OCI-LY3 (cell line): ENCODE measurements at regions not wholly inside any gene's neighbourhood (a gene's known extent, or its start where the extent isn't known, plus 50 kb on each side); places are given as distances from the start of the nearest gene placed in this dataset.
"Not testable (repeated sequence)": the region's sequence is repeated elsewhere in the genome, so short reads cannot be mapped to it uniquely, and the experiment has no call there.

Experiments
- H2AFZ ChIP-seq: fragments of 200-600, 300-600 bp; shearing (Covaris generic); 2 replicates; pipeline ENCODE4 v1.6.0; 2014; ENCODE audit warnings: antibody characterized with exemption, low read depth, low read length
- H3K27ac ChIP-seq: fragments of 200-600, 300-600 bp; sonication (generic); 2 replicates; pipeline ENCODE4 v1.5.1; 2014; ENCODE audit warnings: mild to moderate bottlenecking, low read length, moderate library complexity, mixed read lengths
- H3K27me3 ChIP-seq: fragments of 200-600, 300-600 bp; sonication (generic); 2 replicates; pipeline ENCODE4 v1.6.1; 2014; ENCODE audit warnings: low read depth, low read length, mixed read lengths
- H3K36me3 ChIP-seq: fragments of 200-600, 300-600 bp; sonication (generic); replicated peaks from 2 replicates; pipeline ENCODE3; 2014; ENCODE audit warnings: low read depth, low read length, mixed read lengths
- H3K4me1 ChIP-seq: fragments of 300-600, 200-600 bp; sonication (generic); 2 replicates; pipeline ENCODE4 v1.6.1; 2014; ENCODE audit warnings: low read length, mixed read lengths
- H3K4me2 ChIP-seq: fragments of 200-600, 300-600 bp; sonication (generic); 2 replicates; pipeline ENCODE4 v1.6.1; 2014; ENCODE audit warnings: low read length, mixed read lengths
- H3K4me3 ChIP-seq: fragments of 300-600, 200-600 bp; sonication (generic); 2 replicates; pipeline ENCODE4 v1.5.1; 2014; ENCODE audit warnings: antibody characterized with exemption, mild to moderate bottlenecking, low read length, moderate library complexity
- H3K79me2 ChIP-seq: fragments of 300-600, 200-600 bp; shearing (Covaris generic); 2 replicates; pipeline ENCODE4 v1.6.1; 2014; ENCODE audit warnings: mild to moderate bottlenecking, low read length, mixed read lengths
- H3K9ac ChIP-seq: fragments of 300-600, 200-600 bp; shearing (Covaris generic); 2 replicates; pipeline ENCODE4 v1.6.0; 2014; ENCODE audit warnings: mild to moderate bottlenecking, low read length, moderate library complexity
- H3K9me3 ChIP-seq: fragments of 200-600, 300-600 bp; shearing (Covaris generic); 2 replicates; pipeline ENCODE4 v1.6.1; 2014; ENCODE audit warnings: low read length, mixed read lengths; ENCODE audit not compliant: insufficient read depth
- H4K20me1 ChIP-seq: fragments of 200-600, 300-600 bp; sonication (generic); 2 replicates; pipeline ENCODE4 v1.6.1; 2016; ENCODE audit warnings: low read length, mixed read lengths; ENCODE audit not compliant: insufficient read depth
- EZH2phosphoT487 ChIP-seq: fragments of 200-600 bp; shearing (Covaris generic); IDR thresholded peaks from 2 replicates; pipeline ENCODE4 v1.6.1; 2018; ENCODE audit warnings: antibody characterized with exemption, mixed run types, low read depth
- TF ChIP-seq, protein P1 (sequence below): fragments of 200-600, 300-600 bp; sonication (generic); IDR thresholded peaks from 2 replicates; pipeline ENCODE4 v1.5.1; 2014; ENCODE audit warnings: antibody characterized with exemption, low read length, low read depth

DNA sequence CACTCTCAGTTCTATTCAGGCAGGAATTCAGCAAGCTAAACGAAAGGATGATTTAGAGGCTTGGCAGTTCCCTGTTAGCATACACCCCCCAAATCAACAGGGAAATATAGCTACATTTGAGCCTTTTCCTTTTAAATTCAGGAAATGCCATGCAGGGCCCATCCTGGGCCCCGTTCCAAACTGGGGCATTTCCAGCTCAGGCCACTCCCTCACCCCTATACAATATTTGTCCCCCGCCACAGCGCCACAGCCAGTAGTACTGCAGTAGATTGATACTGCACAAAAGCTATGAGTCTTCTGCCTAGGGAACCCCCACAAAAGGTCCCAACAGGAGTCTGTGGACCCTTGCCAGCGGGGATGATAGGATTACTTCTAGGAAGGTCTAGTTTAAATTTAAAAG lies 102.0 kb upstream of the MAPK10 start:
- no peak for TF ChIP-seq EZH2phosphoT487
- TF ChIP-seq, protein P1, sequence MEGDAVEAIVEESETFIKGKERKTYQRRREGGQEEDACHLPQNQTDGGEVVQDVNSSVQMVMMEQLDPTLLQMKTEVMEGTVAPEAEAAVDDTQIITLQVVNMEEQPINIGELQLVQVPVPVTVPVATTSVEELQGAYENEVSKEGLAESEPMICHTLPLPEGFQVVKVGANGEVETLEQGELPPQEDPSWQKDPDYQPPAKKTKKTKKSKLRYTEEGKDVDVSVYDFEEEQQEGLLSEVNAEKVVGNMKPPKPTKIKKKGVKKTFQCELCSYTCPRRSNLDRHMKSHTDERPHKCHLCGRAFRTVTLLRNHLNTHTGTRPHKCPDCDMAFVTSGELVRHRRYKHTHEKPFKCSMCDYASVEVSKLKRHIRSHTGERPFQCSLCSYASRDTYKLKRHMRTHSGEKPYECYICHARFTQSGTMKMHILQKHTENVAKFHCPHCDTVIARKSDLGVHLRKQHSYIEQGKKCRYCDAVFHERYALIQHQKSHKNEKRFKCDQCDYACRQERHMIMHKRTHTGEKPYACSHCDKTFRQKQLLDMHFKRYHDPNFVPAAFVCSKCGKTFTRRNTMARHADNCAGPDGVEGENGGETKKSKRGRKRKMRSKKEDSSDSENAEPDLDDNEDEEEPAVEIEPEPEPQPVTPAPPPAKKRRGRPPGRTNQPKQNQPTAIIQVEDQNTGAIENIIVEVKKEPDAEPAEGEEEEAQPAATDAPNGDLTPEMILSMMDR, result no peak
- H3K79me2 ChIP-seq, result no peaks in the 10 kb centered on the region
- no peaks in the 10 kb centered on the region for H3K4me1 ChIP-seq
- H2AFZ ChIP-seq, result no peak overlapping the region
- H3K36me3 ChIP-seq, result no peaks in the 10 kb centered on the region
- no peak overlapping the region for H3K4me3 ChIP-seq
- H3K27me3 ChIP-seq, result no peaks in the 10 kb centered on the region
- H4K20me1 ChIP-seq, result no peaks in the 10 kb centered on the region
- no peaks in the 10 kb centered on the region for H3K9me3 ChIP-seq
- H3K9ac ChIP-seq, result no peak overlapping the region
- no peak overlapping the region for H3K4me2 ChIP-seq
- no peak overlapping the region for H3K27ac ChIP-seq

DNA sequence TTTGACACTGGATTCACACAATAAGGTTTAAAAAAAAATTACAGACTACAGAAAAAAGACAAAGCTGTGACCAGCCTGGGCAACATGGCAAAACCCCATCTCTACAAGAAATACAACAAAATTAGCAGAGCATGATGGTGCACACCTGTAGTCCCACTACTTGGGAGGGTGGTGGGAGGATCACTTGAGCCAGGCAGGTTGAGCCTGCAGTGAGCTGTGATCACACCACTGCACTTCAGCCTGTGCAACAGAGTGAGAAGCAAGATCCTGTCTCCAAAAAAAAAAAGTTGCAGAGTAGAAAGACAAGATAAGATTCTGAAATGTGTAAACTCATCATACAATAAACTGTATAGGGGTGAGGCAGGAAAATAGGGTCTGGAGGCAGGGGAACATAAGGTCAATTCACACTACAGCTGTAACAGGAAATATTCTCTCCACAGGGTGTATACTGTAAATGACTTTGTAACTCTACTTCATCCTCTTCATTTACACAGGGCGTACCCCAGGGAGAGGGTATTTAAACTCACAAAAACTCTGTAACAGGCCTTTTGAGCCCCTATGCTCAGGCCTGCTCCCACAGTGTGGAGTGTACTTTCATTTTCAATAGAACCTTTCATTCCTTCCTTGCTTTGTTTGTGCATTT lies 112.6 kb upstream of the MAPK10 start:
- H3K9ac ChIP-seq, result no peak overlapping the region
- no peak overlapping the region for H3K4me3 ChIP-seq
- H3K4me1 ChIP-seq, result 0 out of 2 replicates have a peak, but pooled peaks cover 4% of the 10 kb centered on the region
- H3K4me2 ChIP-seq, result 0 out of 2 replicates have a peak overlapping the region, but pooled peaks have one; percentile 1
- H2AFZ ChIP-seq, result peak overlapping the region; percentile 7; the same call in 1 of the 2 replicates
- no peaks in the 10 kb centered on the region for H3K79me2 ChIP-seq
- H3K9me3 ChIP-seq, result no peaks in the 10 kb centered on the region
- no peaks in the 10 kb centered on the region for H4K20me1 ChIP-seq
- H3K36me3 ChIP-seq, result no peaks in the 10 kb centered on the region
- H3K27ac ChIP-seq, result no peak overlapping the region
- TF ChIP-seq EZH2phosphoT487, result no peak
- TF ChIP-seq, protein P1, result no peak
- H3K27me3 ChIP-seq, result no peaks in the 10 kb centered on the region

DNA sequence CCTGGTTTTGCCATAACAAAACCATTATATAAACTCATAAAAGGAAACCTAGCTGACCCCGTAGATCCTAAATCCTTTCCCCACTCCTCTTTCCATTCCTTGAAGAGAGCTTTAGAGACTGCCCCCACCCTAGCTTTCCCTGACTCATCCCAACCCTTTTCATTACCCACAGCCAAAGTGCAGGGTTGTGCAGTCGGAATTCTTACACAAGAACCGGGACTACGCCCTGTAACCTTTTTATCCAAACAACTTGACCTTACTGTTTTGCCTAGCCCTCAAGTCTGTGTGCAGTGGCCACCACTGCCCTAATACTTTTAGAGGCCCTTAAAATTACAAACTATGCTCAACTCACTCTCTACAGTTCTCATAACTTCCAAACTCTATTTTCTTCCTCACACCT lies 116.0 kb upstream of the PTPN13 start:
- H3K36me3 ChIP-seq, H2AFZ ChIP-seq, H3K4me3 ChIP-seq, H3K27ac ChIP-seq, H3K4me2 ChIP-seq, H3K79me2 ChIP-seq, H3K9ac ChIP-seq, H4K20me1 ChIP-seq, H3K4me1 ChIP-seq, H3K27me3 ChIP-seq, H3K9me3 ChIP-seq: not testable (repeated sequence)

DNA sequence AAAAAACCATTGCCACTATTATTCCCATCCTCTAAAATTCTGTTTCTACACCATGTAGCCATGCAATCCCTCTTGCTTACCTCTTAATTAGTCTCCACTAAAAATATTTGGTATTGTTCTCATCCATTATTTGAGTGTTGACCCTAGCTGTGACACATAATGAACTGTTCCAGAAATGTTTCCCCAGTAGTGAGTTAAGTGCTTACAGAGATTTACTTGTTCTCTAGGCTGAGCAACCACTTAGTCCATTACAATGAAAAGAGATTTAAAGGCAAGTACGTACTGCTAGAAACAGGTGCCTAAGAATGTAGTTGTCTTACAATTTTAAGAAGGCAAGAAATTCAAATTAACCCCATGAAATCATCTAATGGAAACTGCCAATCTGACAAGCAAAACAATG lies 112.7 kb upstream of the PTPN13 start:
- Histone ChIP-seq H3K79me2 (no peaks in the 10 kb centered on the region), H3K4me3 (no peak overlapping the region), H3K4me1 (0 out of 2 replicates have a peak, but pooled peaks cover 5% of the 10 kb centered on the region), H2AFZ (no peak overlapping the region), H3K9me3 (no peaks in the 10 kb centered on the region), H3K4me2 (no peak overlapping the region), H3K9ac (no peak overlapping the region), H3K27me3 (no peaks in the 10 kb centered on the region), H4K20me1 (no peaks in the 10 kb centered on the region), H3K27ac (no peak overlapping the region), H3K36me3 (no peaks in the 10 kb centered on the region)
- TF ChIP-seq, protein P1, result no peak
- TF ChIP-seq EZH2phosphoT487, result no peak
